WTC11 (cell line): ENCODE measurements at regions not wholly inside any gene's neighbourhood (a gene's known extent, or its start where the extent isn't known, plus 50 kb on each side); places are given as distances from the start of the nearest gene placed in this dataset.

ENCODE experiments used
- ATAC-seq: fragments of 200-7000 bp; cut with Tn5 transposase; 2 replicates; pipeline ENCODE4 v1.10.0; 2021; ENCODE audit warnings: mild to moderate bottlenecking, moderate library complexity
- CTCF ChIA-PET: fragments of 300-600 bp; sonication (Branson Sonifier 250); formaldehyde crosslinking; loops from one replicate; lab custom pipeline; 2021; ENCODE audit warnings: antibody characterized with exemption; lab: Charles Lee
- POLR2A ChIA-PET: fragments of 350-600 bp; sonication (Branson Sonifier 250); formaldehyde crosslinking; loops from one replicate; lab custom pipeline; 2021; ENCODE audit warnings: antibody characterized with exemption; lab: Charles Lee
- DNase-seq: peaks from one replicate; pipeline ENCODE4 v3.0.0; 2021; ENCODE audit warnings: low spot score
- H3K27ac Mint-ChIP-seq: 2 replicates; pipeline ENCODE4 v1.8.0; 2021; ENCODE audit warnings: mixed read lengths
- H3K27me3 Mint-ChIP-seq: 2 replicates; pipeline ENCODE4 v1.8.0; 2021; ENCODE audit warnings: low read depth, mild to moderate bottlenecking, moderate library complexity, mixed read lengths
- H3K36me3 Mint-ChIP-seq: 2 replicates; pipeline ENCODE4 v1.8.0; 2021; ENCODE audit warnings: mixed read lengths
- H3K4me1 Mint-ChIP-seq: 2 replicates; pipeline ENCODE4 v1.8.0; 2022; ENCODE audit warnings: mixed read lengths
- H3K4me3 Mint-ChIP-seq: 2 replicates; pipeline ENCODE4 v1.8.0; 2021; ENCODE audit warnings: mild to moderate bottlenecking, moderate library complexity, mixed read lengths
- H3K9me3 Mint-ChIP-seq: 2 replicates; pipeline ENCODE4 v1.8.0; 2021; ENCODE audit warnings: mixed read lengths
- ATF3 ChIP-seq: sonication (generic); formaldehyde crosslinking; conservative IDR thresholded peaks from 2 replicates; pipeline ENCODE4 v1.8.1; 2022; ENCODE audit warnings: mild to moderate bottlenecking, missing genetic modification reagents
- ATF6 ChIP-seq: sonication (generic); formaldehyde crosslinking; IDR thresholded peaks from 2 replicates; pipeline ENCODE4 v1.8.1; 2023; ENCODE audit warnings: mild to moderate bottlenecking, missing genetic modification reagents
- CDX4 ChIP-seq: fragments of 250-450 bp; sonication (Bioruptor Pico); IDR thresholded peaks from 2 replicates; pipeline ENCODE4 v1.9.0; 2021; ENCODE audit warnings: moderate library complexity, mild to moderate bottlenecking, inconsistent platforms, borderline replicate concordance
- CTCF ChIP-seq: fragments of 200-600 bp; IDR thresholded peaks from 2 replicates; pipeline ENCODE4 v1.8.0; 2022; ENCODE audit warnings: antibody characterized with exemption
- E2F1 ChIP-seq: sonication (generic); formaldehyde crosslinking; IDR thresholded peaks from 2 replicates; pipeline ENCODE4 v1.8.0; 2022; ENCODE audit warnings: mild to moderate bottlenecking, missing genetic modification reagents
- E2F4 ChIP-seq: sonication (generic); formaldehyde crosslinking; IDR thresholded peaks from 2 replicates; pipeline ENCODE4 v1.8.1; 2022; ENCODE audit warnings: low read depth, mild to moderate bottlenecking, moderate library complexity, missing genetic modification reagents, borderline replicate concordance
- EMX1 ChIP-seq: fragments of 250-450 bp; sonication (Bioruptor Pico); IDR thresholded peaks from 2 replicates; pipeline ENCODE4 v1.8.0; 2021; ENCODE audit warnings: mild to moderate bottlenecking
- FOXJ3 ChIP-seq: sonication (generic); formaldehyde crosslinking; IDR thresholded peaks from 2 replicates; pipeline ENCODE4 v1.9.0; 2021; ENCODE audit warnings: missing genetic modification reagents, mild to moderate bottlenecking, borderline replicate concordance
- FOXP1 ChIP-seq: sonication (generic); formaldehyde crosslinking; IDR thresholded peaks from 2 replicates; pipeline ENCODE4 v1.8.0; 2022; ENCODE audit warnings: missing genetic modification reagents, mild to moderate bottlenecking, moderate library complexity, borderline replicate concordance
- GRHL2 ChIP-seq: fragments of 250-450 bp; sonication (Bioruptor Pico); IDR thresholded peaks from 2 replicates; pipeline ENCODE4 v1.8.0; 2022; ENCODE audit warnings: mild to moderate bottlenecking, moderate library complexity; ENCODE audit not compliant: insufficient replicate concordance, severe bottlenecking
- GTF2I ChIP-seq: fragments of 250-450 bp; sonication (Bioruptor Pico); conservative IDR thresholded peaks from 2 replicates; pipeline ENCODE4 v1.4.0; 2021; ENCODE audit warnings: mild to moderate bottlenecking
- HMGXB4 ChIP-seq: sonication (generic); formaldehyde crosslinking; IDR thresholded peaks from 2 replicates; pipeline ENCODE4 v1.8.1; 2023; ENCODE audit warnings: mild to moderate bottlenecking, moderate library complexity, missing genetic modification reagents
- NR1H2 ChIP-seq: sonication (generic); formaldehyde crosslinking; IDR thresholded peaks from 2 replicates; pipeline ENCODE4 v1.9.0; 2021; ENCODE audit warnings: mild to moderate bottlenecking, moderate library complexity, missing genetic modification reagents
- PRDM15 ChIP-seq: sonication (generic); formaldehyde crosslinking; IDR thresholded peaks from 2 replicates; pipeline ENCODE4 v1.8.0; 2022; ENCODE audit warnings: missing genetic modification reagents
- TEAD1 ChIP-seq: sonication (generic); formaldehyde crosslinking; IDR thresholded peaks from 2 replicates; pipeline ENCODE4 v1.8.0; 2022; ENCODE audit warnings: mild to moderate bottlenecking, missing genetic modification reagents
- TEAD4 ChIP-seq: sonication (generic); formaldehyde crosslinking; IDR thresholded peaks from 2 replicates; pipeline ENCODE4 v1.8.0; 2022; ENCODE audit warnings: mild to moderate bottlenecking, missing genetic modification reagents
- TP53 ChIP-seq: sonication (generic); formaldehyde crosslinking; IDR thresholded peaks from 2 replicates; pipeline ENCODE4 v1.8.1; 2023; ENCODE audit warnings: mild to moderate bottlenecking, missing genetic modification reagents
- ZNF138 ChIP-seq: sonication (generic); formaldehyde crosslinking; conservative IDR thresholded peaks from 2 replicates; pipeline ENCODE4 v1.8.1; 2022; ENCODE audit warnings: mild to moderate bottlenecking, moderate library complexity, missing genetic modification reagents
- ZNF263 ChIP-seq: sonication (generic); formaldehyde crosslinking; IDR thresholded peaks from 2 replicates; pipeline ENCODE4 v1.8.1; 2022; ENCODE audit warnings: low read depth, mild to moderate bottlenecking, moderate library complexity, missing genetic modification reagents
- ZSCAN18 ChIP-seq: fragments of 250-450 bp; sonication (Bioruptor Pico); IDR thresholded peaks from 2 replicates; pipeline ENCODE4 v2.1.2; 2022; ENCODE audit warnings: mild to moderate bottlenecking, moderate library complexity

- no peak for TF ChIP-seq E2F1 (CRISPR knock-in tag)
- 0 out of 2 replicates have a peak, but pooled peaks have one; percentile 30 for TF ChIP-seq ZSCAN18 (CRISPR knock-in tag)
- 0 out of 2 replicates have a peak, but pooled peaks have one; percentile 50 for TF ChIP-seq TEAD1 (CRISPR knock-in tag)
- DNase-seq (peak; percentile 44), ATAC-seq (peak; percentile 94)
- POLR2A ChIA-PET: no interaction called here
- peak overlapping the region; percentile 97 for H3K27ac Mint-ChIP-seq
- peaks cover 17% of the 10 kb centered on the region for H3K9me3 Mint-ChIP-seq
- H3K27me3 Mint-ChIP-seq: no peaks in the 10 kb centered on the region; the same call in 1 of the 2 replicates
- H3K36me3 Mint-ChIP-seq: peaks cover 12% of the 10 kb centered on the region
- peaks cover 53% of the 10 kb centered on the region for H3K4me1 Mint-ChIP-seq
- CTCF ChIA-PET: no interaction called here
- peak overlapping the region; percentile 50 for H3K4me3 Mint-ChIP-seq
Measured at GRCh38 chr2:221792971-221793521, 220.9 kb upstream of the EPHA4 start.

- CTCF ChIA-PET: no interaction called here
- no peak overlapping the region for H3K27ac Mint-ChIP-seq
- no peak for ATAC-seq
- TF ChIP-seq TP53 (CRISPR knock-in tag): no peak
- no peak for TF ChIP-seq FOXP1 (CRISPR knock-in tag)
- no peak for TF ChIP-seq CDX4 (CRISPR knock-in tag)
- no peak for TF ChIP-seq GTF2I (CRISPR knock-in tag)
- no peak for TF ChIP-seq HMGXB4 (CRISPR knock-in tag)
- no peak for TF ChIP-seq EMX1 (CRISPR knock-in tag)
- no peak for TF ChIP-seq GRHL2 (CRISPR knock-in tag)
- TF ChIP-seq ATF3: no peak
- no peak for TF ChIP-seq FOXJ3
- TF ChIP-seq NR1H2 (CRISPR knock-in tag): no peak
- TF ChIP-seq ZNF263 (CRISPR knock-in tag): no peak
- no peak for TF ChIP-seq CTCF
- no peak for TF ChIP-seq TEAD4
- TF ChIP-seq ZNF138: no peak
- TF ChIP-seq PRDM15 (CRISPR knock-in tag): no peak
- no peak for TF ChIP-seq E2F4 (CRISPR knock-in tag)
- no peak for TF ChIP-seq ATF6 (CRISPR knock-in tag)
Measured at GRCh38 chr2:221791844-221792243, 219.7 kb upstream of the EPHA4 start.

More at GRCh38 chr2:221791844-221792243, 219.7 kb upstream of the EPHA4 start:
- H3K27me3 Mint-ChIP-seq: no peaks in the 10 kb centered on the region; the same call in 1 of the 2 replicates
- H3K9me3 Mint-ChIP-seq: peaks cover 17% of the 10 kb centered on the region
- no peak overlapping the region for H3K4me3 Mint-ChIP-seq
- POLR2A ChIA-PET: no interaction called here
- no peak for DNase-seq
- H3K36me3 Mint-ChIP-seq: peaks cover 12% of the 10 kb centered on the region
- H3K4me1 Mint-ChIP-seq: peaks cover 53% of the 10 kb centered on the region
